ENCODE measurements at regions not wholly inside any gene's neighbourhood (a gene's known extent, or its start where the extent isn't known, plus 50 kb on each side); places are given as distances from the start of the nearest gene placed in this dataset.

DNA sequence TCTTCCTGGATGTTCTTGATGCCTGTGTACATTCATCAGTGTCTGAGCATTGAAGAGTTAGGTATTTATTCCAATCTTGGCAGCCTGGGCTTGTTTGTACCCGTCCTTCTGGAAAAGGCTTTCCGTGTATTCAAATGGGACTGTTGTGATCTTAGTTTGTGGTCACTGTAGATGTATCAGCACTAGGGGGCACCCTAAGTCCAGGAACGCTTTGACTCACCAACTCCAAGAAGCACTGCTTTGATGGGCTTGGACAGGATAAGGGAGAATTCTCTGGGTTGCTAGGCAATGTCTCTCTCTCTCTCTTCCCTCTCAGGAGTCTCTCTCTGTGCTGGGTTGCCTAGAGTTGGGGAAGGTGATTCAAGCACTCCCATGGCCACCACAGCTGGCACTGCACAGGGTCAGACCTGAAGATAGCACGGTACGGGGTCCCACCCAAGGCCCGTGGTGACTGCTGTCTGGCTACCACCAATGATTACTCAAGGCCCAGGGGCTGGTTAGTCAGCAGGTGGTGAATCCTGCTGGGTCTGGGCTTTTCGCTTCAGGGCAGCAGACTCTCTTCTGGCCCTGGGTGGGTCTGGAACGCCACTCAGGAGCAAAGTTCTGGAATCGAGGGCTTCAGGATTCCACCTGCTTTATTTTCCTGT, 211.1 kb upstream of the RGS6 start (continued):
- TF ChIP-seq DEAF1 (CRISPR knock-in tag; IDR thresholded peaks at IDR 0.05) (0 out of 2 replicates have a peak, but pooled peaks have one; percentile 27), RFX1 (IDR thresholded peaks at IDR 0.05) (peak; percentile 23; the same call in 1 of the 2 replicates)

DNA sequence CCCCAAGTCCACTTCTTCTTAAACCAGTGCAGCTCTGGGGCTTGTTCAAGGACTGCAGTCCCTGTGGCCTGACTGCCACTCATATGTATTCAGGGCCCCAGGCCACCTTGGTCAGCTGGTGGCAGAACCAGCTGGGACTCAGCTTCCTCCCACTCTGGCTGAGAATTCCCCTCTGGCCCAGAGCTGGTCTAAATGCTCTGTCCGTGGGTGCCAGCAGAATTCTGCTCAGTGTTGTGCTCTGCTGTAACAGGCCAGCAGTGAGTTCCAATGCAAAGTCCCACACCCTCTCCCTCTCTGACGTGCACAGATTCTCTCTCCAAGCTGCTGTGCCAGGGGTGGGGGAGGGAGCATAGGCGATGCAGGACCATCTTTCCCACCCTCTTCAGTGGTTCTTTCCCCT, 210.4 kb upstream of the RGS6 start:
- Histone ChIP-seq H3K9ac (ENCODE audit: insufficient read depth in 1 of 2, low read depth in 2 of 2, low read length in 2 of 2) (no peak overlapping the region), H3K27me3 (ENCODE audit: control insufficient read depth in 2 of 2, insufficient read depth in 2 of 2, low read length in 2 of 2) (no peaks in the 10 kb centered on the region), H3K9me3 (replicated peaks; ENCODE audit: control insufficient read depth, insufficient read depth, low read depth, low read length) (no peaks in the 10 kb centered on the region), H3K4me3 (no peak overlapping the region), H3K36me3 (ENCODE audit: control insufficient read depth, insufficient read depth, low read length) (no peaks in the 10 kb centered on the region), H3K4me2 (ENCODE audit: insufficient read depth, low read length) (no peak overlapping the region), H3K27ac (ENCODE audit: extremely low read depth, low read depth, low read length) (no peak overlapping the region), H3K79me2 (ENCODE audit: control insufficient read depth, insufficient read depth, low read length) (no peaks in the 10 kb centered on the region), H2AFZ (ENCODE audit: low read depth, low read length) (no peak overlapping the region), H3K9me1 (ENCODE audit: control insufficient read depth, insufficient read depth, low read length) (no peaks in the 10 kb centered on the region), H3K4me1 (replicated peaks in 1 of 2; ENCODE audit: control insufficient read depth in 2 of 2, insufficient read depth in 2 of 2, low read length in 2 of 2) (no peaks in the 10 kb centered on the region), H4K20me1 (replicated peaks; ENCODE audit: control insufficient read depth, insufficient read depth, low read length) (no peaks in the 10 kb centered on the region)
- ChIA-PET POLR2A (no interaction called here), CTCF (ENCODE audit: low intra/inter-chr PET ratio) (no interaction called here)
- 0% methylated on average over 1 of the region's 3 CpGs for WGBS (ENCODE audit: insufficient coverage, low coverage, missing lambda C conversion rate)
- no peak for ATAC-seq
- BruUV-seq (replicated peaks) = no TSS peak
- TF ChIP-seq ZNF280A (IDR thresholded peaks at IDR 0.05; ENCODE audit: low read depth, partially characterized antibody) (no peak), ZNF695 (CRISPR knock-in tag; IDR thresholded peaks at IDR 0.05) (no peak), KLF10 (CRISPR knock-in tag; IDR thresholded peaks at IDR 0.05) (no peak), CREBBP (IDR thresholded peaks at IDR 0.05; ENCODE audit: low read depth, low read length) (no peak), ZSCAN32 (CRISPR knock-in tag; IDR thresholded peaks at IDR 0.05) (no peak), ZNF699 (CRISPR knock-in tag; IDR thresholded peaks at IDR 0.05; ENCODE audit: insufficient replicate concordance) (no peak), BCOR (IDR thresholded peaks at IDR 0.05) (no peak)
- TF ChIP-seq, protein P1, sequence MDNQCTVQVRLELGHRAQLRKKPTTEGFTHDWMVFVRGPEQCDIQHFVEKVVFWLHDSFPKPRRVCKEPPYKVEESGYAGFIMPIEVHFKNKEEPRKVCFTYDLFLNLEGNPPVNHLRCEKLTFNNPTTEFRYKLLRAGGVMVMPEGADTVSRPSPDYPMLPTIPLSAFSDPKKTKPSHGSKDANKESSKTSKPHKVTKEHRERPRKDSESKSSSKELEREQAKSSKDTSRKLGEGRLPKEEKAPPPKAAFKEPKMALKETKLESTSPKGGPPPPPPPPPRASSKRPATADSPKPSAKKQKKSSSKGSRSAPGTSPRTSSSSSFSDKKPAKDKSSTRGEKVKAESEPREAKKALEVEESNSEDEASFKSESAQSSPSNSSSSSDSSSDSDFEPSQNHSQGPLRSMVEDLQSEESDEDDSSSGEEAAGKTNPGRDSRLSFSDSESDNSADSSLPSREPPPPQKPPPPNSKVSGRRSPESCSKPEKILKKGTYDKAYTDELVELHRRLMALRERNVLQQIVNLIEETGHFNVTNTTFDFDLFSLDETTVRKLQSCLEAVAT (IDR thresholded peaks at IDR 0.05) = no peak
- no peak for FAIRE-seq
- DNase-seq (ENCODE audit: extremely low read depth in 1 of 4, low spot score in 3 of 4) = no peak
- in situ Hi-C loops (cut with MboI) (loop anchor here (10.0 kb wide), 1 partner anchor 133 kb away; no protein-coding TSS in a partner anchor), intact Hi-C loops (cut with micrococcal nuclease) (loop anchor here (1.0 to 5.0 kb wide), 2 partner anchors 32 to 136 kb away; no protein-coding TSS in a partner anchor)

Data from K562 (cell line).